Caco-2 (cell line): ENCODE measurements at regions not wholly inside any gene's neighbourhood (a gene's known extent, or its start where the extent isn't known, plus 50 kb on each side); places are given as distances from the start of the nearest gene placed in this dataset.

Source experiments
- BruUV-seq: library from RNA; stranded (reverse); fragments of 400-500 nt; replicated peaks from 2 replicates; lab custom pipeline; 2021; lab: Mats Ljungman, UMichigan
- CTCF ChIA-PET: fragments of 300-600 bp; sonication (Branson Sonifier 250); formaldehyde crosslinking; loops from one replicate; lab custom pipeline; 2022; ENCODE audit warnings: antibody characterized with exemption; lab: Charles Lee
- POLR2A ChIA-PET: fragments of 300-600 bp; sonication (Branson Sonifier 250); formaldehyde crosslinking; loops from one replicate; lab custom pipeline; 2022; ENCODE audit warnings: antibody characterized with exemption; lab: Charles Lee
- DNase-seq, 2 experiments: peaks; one replicate each; pipeline versions ENCODE4 v3.0.0 to v3.0.0-alpha.2; 2020 to 2022
- H3K27me3 ChIP-seq: replicated peaks from 2 replicates; pipeline ENCODE4 v1.6.0; 2011; ENCODE audit warnings: low read length; ENCODE audit not compliant: control insufficient read depth, insufficient read depth
- H3K36me3 ChIP-seq: 2 replicates; pipeline ENCODE4 v1.5.1; 2011; ENCODE audit warnings: low read length; ENCODE audit not compliant: control insufficient read depth, insufficient read depth
- H3K4me1 ChIP-seq: fragments of 250-450 bp; sonication (Bioruptor Pico); 2 replicates; pipeline ENCODE4 v1.5.1; 2020; ENCODE audit warnings: mild to moderate bottlenecking
- H3K4me3 ChIP-seq: 2 replicates; pipeline ENCODE4 v1.5.1; 2011; ENCODE audit warnings: low read depth, mild to moderate bottlenecking, control low read depth, low read length
- H3K9me3 ChIP-seq: fragments of 250-450 bp; sonication (Bioruptor Pico); 2 replicates; pipeline ENCODE4 v1.5.1; 2020; ENCODE audit warnings: mild to moderate bottlenecking, moderate library complexity
- H3K27ac Mint-ChIP-seq: one replicate; pipeline ENCODE4 v1.8.0; 2022; ENCODE audit warnings: mixed read lengths; ENCODE audit not compliant: unreplicated experiment
- H3K27me3 Mint-ChIP-seq: one replicate; pipeline ENCODE4 v1.8.0; 2022; ENCODE audit warnings: mixed read lengths; ENCODE audit not compliant: insufficient read depth, unreplicated experiment
- H3K36me3 Mint-ChIP-seq: one replicate; pipeline ENCODE4 v1.8.0; 2022; ENCODE audit warnings: mild to moderate bottlenecking, mixed read lengths; ENCODE audit not compliant: insufficient read depth, unreplicated experiment
- H3K4me1 Mint-ChIP-seq: one replicate; pipeline ENCODE4 v1.8.0; 2022; ENCODE audit warnings: low read depth, mixed read lengths; ENCODE audit not compliant: unreplicated experiment
- H3K4me3 Mint-ChIP-seq: one replicate; pipeline ENCODE4 v1.8.0; 2022; ENCODE audit warnings: mild to moderate bottlenecking, moderate library complexity, mixed read lengths; ENCODE audit not compliant: unreplicated experiment
- H3K9me3 Mint-ChIP-seq: one replicate; pipeline ENCODE4 v1.8.0; 2022; ENCODE audit warnings: mixed read lengths; ENCODE audit not compliant: unreplicated experiment
- CTCF ChIP-seq, 2 experiments: fragments of 200-600 bp in 1 of 2; IDR thresholded peaks; 1 replicate in 1 of 2; 2 replicates in 1 of 2; pipeline versions ENCODE4 v1.5.1 to v1.8.0; 2011 to 2022; ENCODE audit warnings: antibody characterized with exemption in 1 of 2, control low read depth in 1 of 2, inconsistent platforms in 1 of 2, low read depth in 1 of 2, low read length in 1 of 2, mild to moderate bottlenecking in 1 of 2, moderate library complexity in 1 of 2; ENCODE audit not compliant: insufficient read depth in 1 of 2, severe bottlenecking in 1 of 2, unreplicated experiment in 1 of 2
- intact Hi-C: fragments of 100-400 bp; cut with micrococcal nuclease; formaldehyde crosslinking; loops from one replicate; pipeline ENCODE4 v1.10.0; 2022; ENCODE audit not compliant: unreplicated experiment

- no peak overlapping the region for H3K4me3 ChIP-seq
- no peaks in the 10 kb centered on the region for H3K27me3 Mint-ChIP-seq
- H3K4me3 Mint-ChIP-seq, result no peak overlapping the region
- H3K36me3 Mint-ChIP-seq, result no peaks in the 10 kb centered on the region
- BruUV-seq, result no TSS peak
- H3K27ac Mint-ChIP-seq, result no peak overlapping the region
- intact Hi-C loops, result no loop called here
- POLR2A ChIA-PET, result no interaction called here
- CTCF ChIA-PET, result no interaction called here
- H3K9me3 ChIP-seq, result no peaks in the 10 kb centered on the region
- TF ChIP-seq CTCF (IDR thresholded peaks at IDR 0.05; ENCODE audit: insufficient read depth in 1 of 2, low read depth in 1 of 2, low read length in 1 of 2, severe bottlenecking in 1 of 2, unreplicated experiment in 1 of 2), result no peak
- no peaks in the 10 kb centered on the region for H3K9me3 Mint-ChIP-seq
- H3K36me3 ChIP-seq, result no peaks in the 10 kb centered on the region
- DNase-seq, result no peak
- no peaks in the 10 kb centered on the region for H3K27me3 ChIP-seq
- H3K4me1 ChIP-seq, result peaks cover 5% of the 10 kb centered on the region; the same call in 1 of the 2 replicates
- peaks cover 4% of the 10 kb centered on the region for H3K4me1 Mint-ChIP-seq
These were observed 146.8 kb upstream of the DAPK1 start for GRCh38 chr9:87350915-87351314.

- no peak overlapping the region for H3K27ac Mint-ChIP-seq
- Histone ChIP-seq H3K27me3 (no peaks in the 10 kb centered on the region), H3K36me3 (no peaks in the 10 kb centered on the region), H3K4me1 (peaks cover 5% of the 10 kb centered on the region; the same call in 1 of the 2 replicates), H3K9me3 (no peaks in the 10 kb centered on the region; the same call in 1 of the 2 replicates), H3K4me3 (no peak overlapping the region)
- H3K4me1 Mint-ChIP-seq, result peaks cover 4% of the 10 kb centered on the region
- POLR2A ChIA-PET, result no interaction called here
- CTCF ChIA-PET, result no interaction called here
- intact Hi-C loops, result no loop called here
- TF ChIP-seq CTCF (IDR thresholded peaks at IDR 0.05; ENCODE audit: insufficient read depth in 1 of 2, low read depth in 1 of 2, low read length in 1 of 2, severe bottlenecking in 1 of 2, unreplicated experiment in 1 of 2), result no peak
- BruUV-seq, result no TSS peak
- no peaks in the 10 kb centered on the region for H3K36me3 Mint-ChIP-seq
- H3K4me3 Mint-ChIP-seq, result no peak overlapping the region
- no peaks in the 10 kb centered on the region for H3K27me3 Mint-ChIP-seq
- no peaks in the 10 kb centered on the region for H3K9me3 Mint-ChIP-seq
- no peak for DNase-seq
These were observed 144.4 kb upstream of the DAPK1 start for GRCh38 chr9:87353301-87353700.

GRCh38 chr9:87354147-87354546, 143.5 kb upstream of the DAPK1 start:
- H3K27ac Mint-ChIP-seq, result no peak overlapping the region
- H3K27me3 ChIP-seq, result no peaks in the 10 kb centered on the region
- H3K4me1 ChIP-seq, result peaks cover 5% of the 10 kb centered on the region; the same call in 1 of the 2 replicates
- no TSS peak for BruUV-seq
- no peaks in the 10 kb centered on the region; the same call in 1 of the 2 replicates for H3K9me3 ChIP-seq
- DNase-seq, result peak in 1 of 2 experiments; percentile 48
- ChIA-PET CTCF (no interaction called here), POLR2A (no interaction called here)
- H3K36me3 Mint-ChIP-seq, result no peaks in the 10 kb centered on the region
- H3K4me1 Mint-ChIP-seq, result peaks cover 4% of the 10 kb centered on the region
- TF ChIP-seq CTCF (IDR thresholded peaks at IDR 0.05; ENCODE audit: insufficient read depth in 1 of 2, low read depth in 1 of 2, low read length in 1 of 2, severe bottlenecking in 1 of 2, unreplicated experiment in 1 of 2), result no peak
- no peaks in the 10 kb centered on the region for H3K9me3 Mint-ChIP-seq
- intact Hi-C loops, result loop anchor here (1.0 kb wide), 2 partner anchors 18 to 27 kb away; no protein-coding TSS in a partner anchor
- no peak overlapping the region for H3K4me3 ChIP-seq
- H3K36me3 ChIP-seq, result no peaks in the 10 kb centered on the region
- no peaks in the 10 kb centered on the region for H3K27me3 Mint-ChIP-seq
- H3K4me3 Mint-ChIP-seq, result no peak overlapping the region
